ENCODE measurements at regions not wholly inside any gene's neighbourhood (a gene's known extent, or its start where the extent isn't known, plus 50 kb on each side); places are given as distances from the start of the nearest gene placed in this dataset.

DNA sequence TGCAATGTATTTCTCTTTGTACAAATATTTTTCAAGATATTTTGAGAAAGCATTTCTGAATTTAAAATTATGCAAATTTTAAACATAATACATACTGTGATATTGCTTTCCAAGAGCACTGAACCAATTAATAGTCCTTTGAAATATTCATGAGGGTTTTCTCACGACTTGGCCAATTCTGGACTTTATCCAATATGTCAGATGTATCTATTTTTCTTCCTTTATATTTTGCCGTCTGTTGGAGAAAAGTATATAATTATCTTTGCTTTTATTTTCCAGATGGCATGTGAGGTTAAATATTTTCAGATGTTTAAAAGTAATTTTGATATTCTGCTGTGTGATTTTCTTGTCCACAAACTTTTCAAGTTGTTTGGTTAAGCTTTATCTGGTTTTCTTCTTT is 378.9 kb downstream of the SLCO4C1 start:
- no peak for ATAC-seq
- Histone ChIP-seq H3K4me3 (no peak overlapping the region), H3K9me3 (no peaks in the 10 kb centered on the region), H3K4me1 (no peaks in the 10 kb centered on the region), H3K27me3 (no peaks in the 10 kb centered on the region), H3K36me3 (no peaks in the 10 kb centered on the region), H3K27ac (no peak overlapping the region)
- intact Hi-C loops (cut with DNase I; ENCODE audit: low total_unique reads) (no loop called here), in situ Hi-C loops (cut with MboI; ENCODE audit: low sequenced_read_pairs in 4 of 4) (no loop called here)
- TF ChIP-seq, protein P1, sequence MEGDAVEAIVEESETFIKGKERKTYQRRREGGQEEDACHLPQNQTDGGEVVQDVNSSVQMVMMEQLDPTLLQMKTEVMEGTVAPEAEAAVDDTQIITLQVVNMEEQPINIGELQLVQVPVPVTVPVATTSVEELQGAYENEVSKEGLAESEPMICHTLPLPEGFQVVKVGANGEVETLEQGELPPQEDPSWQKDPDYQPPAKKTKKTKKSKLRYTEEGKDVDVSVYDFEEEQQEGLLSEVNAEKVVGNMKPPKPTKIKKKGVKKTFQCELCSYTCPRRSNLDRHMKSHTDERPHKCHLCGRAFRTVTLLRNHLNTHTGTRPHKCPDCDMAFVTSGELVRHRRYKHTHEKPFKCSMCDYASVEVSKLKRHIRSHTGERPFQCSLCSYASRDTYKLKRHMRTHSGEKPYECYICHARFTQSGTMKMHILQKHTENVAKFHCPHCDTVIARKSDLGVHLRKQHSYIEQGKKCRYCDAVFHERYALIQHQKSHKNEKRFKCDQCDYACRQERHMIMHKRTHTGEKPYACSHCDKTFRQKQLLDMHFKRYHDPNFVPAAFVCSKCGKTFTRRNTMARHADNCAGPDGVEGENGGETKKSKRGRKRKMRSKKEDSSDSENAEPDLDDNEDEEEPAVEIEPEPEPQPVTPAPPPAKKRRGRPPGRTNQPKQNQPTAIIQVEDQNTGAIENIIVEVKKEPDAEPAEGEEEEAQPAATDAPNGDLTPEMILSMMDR (IDR thresholded peaks at IDR 0.05 in 4 of 5, conservative IDR thresholded peaks at IDR 0.05 in 1 of 5), result no peak
- no peak for TF ChIP-seq POLR2A (IDR thresholded peaks at IDR 0.05)
- no peak for DNase-seq

- intact Hi-C loops (cut with DNase I; ENCODE audit: low total_unique reads), result no loop called here
- no peak for DNase-seq
- Histone ChIP-seq H3K9me3 (no peaks in the 10 kb centered on the region), H3K27me3 (no peaks in the 10 kb centered on the region), H3K4me1 (no peaks in the 10 kb centered on the region), H3K36me3 (no peaks in the 10 kb centered on the region), H3K27ac (no peak overlapping the region), H3K4me3 (no peak overlapping the region)
- in situ Hi-C loops (cut with MboI; ENCODE audit: low sequenced_read_pairs in 4 of 4), result no loop called here
- TF ChIP-seq POLR2A (IDR thresholded peaks at IDR 0.05), result no peak
- TF ChIP-seq, protein P1 (IDR thresholded peaks at IDR 0.05 in 4 of 5, conservative IDR thresholded peaks at IDR 0.05 in 1 of 5), result no peak
- no peak for ATAC-seq
Observed at GRCh38 chr5:101915554-101915953, 380.5 kb downstream of the SLCO4C1 start.

- Histone ChIP-seq H3K27me3 (no peaks in the 10 kb centered on the region), H3K4me3 (no peak overlapping the region), H3K36me3 (no peaks in the 10 kb centered on the region), H3K9me3 (no peaks in the 10 kb centered on the region), H3K4me1 (no peaks in the 10 kb centered on the region), H3K27ac (no peak overlapping the region)
- DNase-seq (no peak), ATAC-seq (no peak)
- in situ Hi-C loops (cut with MboI; ENCODE audit: low sequenced_read_pairs in 4 of 4), result no loop called here
- intact Hi-C loops (cut with DNase I; ENCODE audit: low total_unique reads), result no loop called here
- TF ChIP-seq POLR2A (IDR thresholded peaks at IDR 0.05), result no peak
- TF ChIP-seq, protein P1 (IDR thresholded peaks at IDR 0.05 in 4 of 5, conservative IDR thresholded peaks at IDR 0.05 in 1 of 5), result no peak
Observed at GRCh38 chr5:101904736-101905135, 391.3 kb downstream of the SLCO4C1 start.

DNA sequence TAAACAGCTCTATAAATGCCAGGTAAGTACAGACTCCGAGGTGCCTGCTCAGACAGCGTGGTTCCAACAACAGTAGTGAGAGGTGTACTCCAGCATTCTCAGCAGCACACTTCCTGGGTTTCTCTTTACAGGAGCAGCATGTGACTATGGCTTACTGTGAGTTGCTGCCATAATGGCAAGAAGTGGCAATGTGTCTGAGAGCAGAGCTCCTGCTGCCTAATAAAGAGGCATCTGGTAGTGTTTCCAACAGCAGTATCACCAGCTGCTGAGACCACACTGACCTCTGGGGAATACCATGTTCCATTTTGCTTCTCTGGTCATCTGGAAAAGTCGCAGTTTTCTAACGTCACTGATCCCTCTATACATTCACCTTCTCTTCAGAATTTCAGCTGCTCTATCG is 398.2 kb downstream of the SLCO4C1 start:
- Histone ChIP-seq H3K4me1 (no peaks in the 10 kb centered on the region), H3K27ac (no peak overlapping the region), H3K4me3 (no peak overlapping the region), H3K27me3 (no peaks in the 10 kb centered on the region), H3K9me3 (no peaks in the 10 kb centered on the region), H3K36me3 (no peaks in the 10 kb centered on the region)
- in situ Hi-C loops (cut with MboI; ENCODE audit: low sequenced_read_pairs in 4 of 4), result no loop called here
- intact Hi-C loops (cut with DNase I; ENCODE audit: low total_unique reads), result no loop called here
- DNase-seq (no peak), ATAC-seq (no peak)
- no peak for TF ChIP-seq POLR2A (IDR thresholded peaks at IDR 0.05)
- TF ChIP-seq, protein P1 (IDR thresholded peaks at IDR 0.05 in 4 of 5, conservative IDR thresholded peaks at IDR 0.05 in 1 of 5), result no peak

GRCh38 chr5:101894985-101895384 is 401.1 kb downstream of the SLCO4C1 start:
- Histone ChIP-seq H3K27me3 (no peaks in the 10 kb centered on the region), H3K9me3 (no peaks in the 10 kb centered on the region), H3K4me3 (no peak overlapping the region), H3K27ac (no peak overlapping the region), H3K36me3 (no peaks in the 10 kb centered on the region), H3K4me1 (no peaks in the 10 kb centered on the region)
- in situ Hi-C loops (cut with MboI; ENCODE audit: low sequenced_read_pairs in 4 of 4) (no loop called here), intact Hi-C loops (cut with DNase I; ENCODE audit: low total_unique reads) (no loop called here)
- no peak for TF ChIP-seq POLR2A (IDR thresholded peaks at IDR 0.05)
- TF ChIP-seq, protein P1 (IDR thresholded peaks at IDR 0.05 in 4 of 5, conservative IDR thresholded peaks at IDR 0.05 in 1 of 5), result no peak
- no peak for DNase-seq
- no peak for ATAC-seq
